GM12892 (cell line): ENCODE measurements at regions not wholly inside any gene's neighbourhood (a gene's known extent, or its start where the extent isn't known, plus 50 kb on each side); places are given as distances from the start of the nearest gene placed in this dataset.

ENCODE experiments used
- DNase-seq: peaks from one replicate; pipeline ENCODE4 v3.0.0; 2011; ENCODE audit not compliant: insufficient read length
- FAIRE-seq: peaks from 2 replicates; lab custom pipeline; 2011; peaks lifted over from hg19 to GRCh38; lab: Jason Lieb, UNC
- POLR2A ChIP-seq: IDR thresholded peaks from 2 replicates; pipeline ENCODE4 v1.6.1; 2011; ENCODE audit warnings: low read depth, low read length, control low read depth
- POLR2AphosphoS5 ChIP-seq: IDR thresholded peaks from 2 replicates; pipeline ENCODE4 v1.6.1; 2011; ENCODE audit warnings: low read depth, low read length, control low read depth
- TAF1 ChIP-seq: IDR thresholded peaks from 2 replicates; pipeline ENCODE4 v1.6.1; 2011; ENCODE audit warnings: low read depth, mild to moderate bottlenecking, control low read depth, low read length, borderline replicate concordance

DNA sequence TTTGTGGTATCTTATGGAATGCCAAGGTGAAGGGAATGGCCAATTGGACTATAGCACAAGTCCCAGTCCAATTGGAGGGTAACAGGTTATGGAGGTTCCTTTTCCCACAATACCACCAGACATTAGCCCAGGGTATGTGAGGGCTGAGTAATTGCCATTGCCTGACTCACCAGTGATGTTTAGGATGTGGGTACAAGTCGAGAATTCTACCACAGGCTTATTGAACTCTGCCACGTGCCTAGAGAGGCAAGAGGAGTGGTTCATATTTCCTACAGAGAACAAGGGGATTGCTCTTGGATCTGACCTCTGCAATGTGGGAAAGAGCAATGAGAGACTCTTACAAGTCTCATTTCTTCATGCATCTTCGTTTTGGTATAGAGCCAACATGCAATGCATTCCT is 85.0 kb upstream of the XCR1 start:
- peak; percentile 42 for FAIRE-seq

GRCh38 chr3:46110701-46111493 is 83.6 kb upstream of the XCR1 start:
- DNase-seq, result no peak
- TF ChIP-seq TAF1 (no peak), POLR2AphosphoS5 (no peak), POLR2A (no peak)
- peak; percentile 73 for FAIRE-seq

More for the DNA sequence above, 85.0 kb upstream of the XCR1 start:
- no peak for DNase-seq
- no peak for TF ChIP-seq POLR2AphosphoS5
- TF ChIP-seq TAF1, result no peak
- no peak for TF ChIP-seq POLR2A

GRCh38 chr3:46107682-46108081 is 80.4 kb upstream of the XCR1 start:
- DNase-seq (no peak), FAIRE-seq (no peak)
- TF ChIP-seq TAF1, result no peak
- TF ChIP-seq POLR2A, result no peak
- no peak for TF ChIP-seq POLR2AphosphoS5

- no peak for DNase-seq
- TF ChIP-seq POLR2AphosphoS5 (no peak), POLR2A (no peak), TAF1 (no peak)
- no peak for FAIRE-seq
Measured at GRCh38 chr3:46105306-46105919, 78.1 kb upstream of the XCR1 start.

GRCh38 chr3:46104706-46105105 is 77.4 kb upstream of the XCR1 start:
- FAIRE-seq (no peak), DNase-seq (no peak)
- TF ChIP-seq POLR2AphosphoS5, result no peak
- TF ChIP-seq TAF1, result no peak
- TF ChIP-seq POLR2A, result no peak

DNA sequence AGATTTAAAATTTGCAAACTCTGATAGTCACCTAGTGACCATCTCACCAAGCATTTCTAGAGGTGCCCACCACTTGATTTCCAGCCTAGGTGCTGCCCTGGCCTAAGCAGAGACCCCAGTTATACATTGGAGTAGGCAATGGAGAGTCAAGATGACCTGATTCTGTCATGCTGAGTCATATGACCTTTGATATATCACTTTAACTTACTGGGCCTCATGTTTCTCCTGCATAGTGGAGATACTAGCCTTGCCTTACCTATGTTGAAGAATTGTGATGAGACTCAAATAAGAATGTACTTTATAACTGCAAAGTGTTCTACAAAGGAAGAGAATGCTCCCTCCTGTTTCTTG is 75.5 kb upstream of the XCR1 start:
- no peak for DNase-seq
- FAIRE-seq, result no peak
- no peak for TF ChIP-seq POLR2AphosphoS5
- no peak for TF ChIP-seq TAF1
- no peak for TF ChIP-seq POLR2A

- FAIRE-seq (no peak), DNase-seq (no peak)
- TF ChIP-seq TAF1 (no peak), POLR2A (no peak), POLR2AphosphoS5 (no peak)
Measured at GRCh38 chr3:46102059-46102779, 74.9 kb upstream of the XCR1 start.

GRCh38 chr3:46100812-46101211 is 73.5 kb upstream of the XCR1 start:
- no peak for FAIRE-seq
- no peak for DNase-seq
- TF ChIP-seq POLR2AphosphoS5, result no peak
- TF ChIP-seq TAF1, result no peak
- TF ChIP-seq POLR2A, result no peak

DNA sequence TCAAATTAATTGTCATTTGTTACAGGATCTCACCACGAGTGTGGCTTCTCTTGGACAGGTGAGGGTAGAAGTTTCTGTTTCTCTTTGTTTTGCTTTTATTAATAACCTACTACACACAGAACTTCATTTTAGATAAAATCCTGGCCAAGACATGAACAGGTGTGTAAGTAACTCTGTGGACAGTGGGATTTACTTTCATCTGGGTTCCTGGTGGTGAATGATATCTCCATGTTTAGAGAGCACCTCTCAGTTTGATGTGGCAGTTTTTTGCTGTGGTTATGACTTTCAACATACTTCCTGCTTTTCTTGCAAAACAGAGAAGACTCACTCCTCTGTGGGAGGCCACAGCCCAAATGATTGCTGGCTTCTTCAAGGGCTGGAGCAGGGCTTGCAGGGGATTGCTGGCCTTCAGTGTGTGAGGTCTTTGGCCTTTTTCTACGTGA is 71.1 kb upstream of the XCR1 start:
- TF ChIP-seq POLR2A, result 0 out of 2 replicates have a peak, but pooled peaks have one; percentile 25
- TF ChIP-seq POLR2AphosphoS5, result no peak; the same call in 1 of the 2 replicates
- peak; percentile 30 for DNase-seq
- peak; percentile 87 for FAIRE-seq

DNA sequence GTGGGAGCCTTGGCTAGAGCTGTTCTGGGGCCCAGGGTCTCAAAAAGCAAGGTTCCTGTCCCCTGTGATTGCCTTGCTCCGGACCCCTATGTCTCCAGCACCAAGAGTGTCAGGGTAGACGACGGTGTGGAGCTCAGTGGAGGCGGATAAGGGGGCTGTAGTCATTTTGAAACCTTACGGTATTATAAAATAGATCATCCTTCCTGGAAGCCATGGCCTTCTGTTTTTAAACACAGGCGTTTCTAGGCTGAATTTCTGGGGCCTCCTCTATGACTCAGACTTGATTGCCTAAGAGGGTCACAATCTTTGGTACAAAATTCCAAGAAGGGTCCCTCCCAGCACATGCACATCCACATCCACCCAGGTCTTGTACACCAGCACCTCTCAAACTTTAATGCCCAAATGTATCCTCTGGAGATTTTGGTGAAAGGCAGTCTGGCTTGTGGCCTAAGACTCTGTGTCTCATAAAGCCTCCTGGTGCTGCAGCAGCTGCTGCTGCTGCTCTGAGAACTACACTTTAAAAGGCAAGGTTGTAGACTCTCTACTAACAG is 70.5 kb upstream of the XCR1 start:
- DNase-seq (no peak), FAIRE-seq (peak; percentile 87)
- TF ChIP-seq POLR2A (no peak), POLR2AphosphoS5 (0 out of 2 replicates have a peak, but pooled peaks have one; percentile 20), TAF1 (0 out of 2 replicates have a peak, but pooled peaks have one; percentile 11)

GRCh38 chr3:46096781-46097180 is 69.5 kb upstream of the XCR1 start:
- DNase-seq (no peak), FAIRE-seq (peak; percentile 5)
- TF ChIP-seq POLR2A (no peak), TAF1 (no peak), POLR2AphosphoS5 (no peak)
